ENCODE measurements at regions not wholly inside any gene's neighbourhood (a gene's known extent, or its start where the extent isn't known, plus 50 kb on each side); places are given as distances from the start of the nearest gene placed in this dataset.

- no peak for DNase-seq (ENCODE audit: low read depth)
Measured at GRCh38 chr10:118107040-118107439, 60.3 kb upstream of the RAB11FIP2 start.

- no peak for DNase-seq (ENCODE audit: low read depth)
Measured at GRCh38 chr10:118106426-118106825, 59.7 kb upstream of the RAB11FIP2 start.

- no peak for DNase-seq (ENCODE audit: low read depth)
Measured at GRCh38 chr10:118102121-118102520, 55.4 kb upstream of the RAB11FIP2 start.

GRCh38 chr10:118101501-118101900 lies 54.8 kb upstream of the RAB11FIP2 start:
- no peak for DNase-seq (ENCODE audit: low read depth)

Data from stimulated activated CD8-positive, alpha-beta memory T cell treated with anti-CD3 and anti-CD28 coated beads, Interleukin-12 subunit alpha, Interleukin-12 subunit beta, amount 100 ng/mL, for 1 hour (primary cell).